GM23248 (cell line): ENCODE measurements at regions not wholly inside any gene's neighbourhood (a gene's known extent, or its start where the extent isn't known, plus 50 kb on each side); places are given as distances from the start of the nearest gene placed in this dataset.

Experiments
- EZH2 ChIP-seq: fragments of 200-600 bp; sonication (generic); IDR thresholded peaks from 2 replicates; pipeline ENCODE4 v1.6.1; 2018; ENCODE audit warnings: antibody characterized with exemption, mild to moderate bottlenecking; ENCODE audit not compliant: insufficient read depth, poor library complexity, severe bottlenecking
- EZH2phosphoT487 ChIP-seq: fragments of 200-600 bp; sonication (generic); IDR thresholded peaks from 2 replicates; pipeline ENCODE4 v1.6.1; 2018; ENCODE audit warnings: antibody characterized with exemption, moderate library complexity, mild to moderate bottlenecking, low read depth; ENCODE audit not compliant: insufficient read depth

- TF ChIP-seq EZH2 (no peak), EZH2phosphoT487 (no peak)
These were observed 86.2 kb downstream of the TNFAIP2 start for GRCh38 chr14:103209506-103209905.
